Aorta (tissue), 5 donors: ENCODE measurements at regions not wholly inside any gene's neighbourhood (a gene's known extent, or its start where the extent isn't known, plus 50 kb on each side); places are given as distances from the start of the nearest gene placed in this dataset.

Experiments used
- ATAC-seq: fragments of 200-7000 bp; cut with Tn5 transposase; one replicate; pipeline ENCODE4 v1.9.1; 2022; ENCODE audit warnings: moderate library complexity; ENCODE audit not compliant: low FRiP score
- DNase-seq, 2 donors: peaks; one replicate each; pipeline ENCODE4 v3.0.0-alpha.2; 2020
- H3K27ac ChIP-seq, 2 donors: one replicate each; pipeline ENCODE4 v1.5.1; 2013; ENCODE audit warnings: low read length in 2 of 2, mild to moderate bottlenecking in 2 of 2, moderate library complexity in 2 of 2, control low read depth in 1 of 2, inconsistent platforms in 1 of 2, low read depth in 1 of 2
- H3K27me3 ChIP-seq, 2 donors: one replicate each; pipeline ENCODE4 v1.6.1; 2013; ENCODE audit warnings: control low read depth in 1 of 2, low read length in 1 of 2, mild to moderate bottlenecking in 1 of 2, moderate library complexity in 1 of 2; ENCODE audit not compliant: insufficient read depth in 2 of 2, control insufficient read depth in 1 of 2
- H3K36me3 ChIP-seq, 2 donors: one replicate each; pipeline ENCODE4 v1.6.1; 2013; ENCODE audit warnings: control low read depth in 1 of 2, low read length in 1 of 2, mild to moderate bottlenecking in 1 of 2; ENCODE audit not compliant: insufficient read depth in 2 of 2, control insufficient read depth in 1 of 2
- H3K4me1 ChIP-seq, 2 donors: one replicate each; pipeline ENCODE4 v1.6.1; 2013; ENCODE audit warnings: low read length in 2 of 2, control low read depth in 1 of 2, mild to moderate bottlenecking in 1 of 2, moderate library complexity in 1 of 2; ENCODE audit not compliant: insufficient read depth in 2 of 2, control insufficient read depth in 1 of 2
- H3K4me3 ChIP-seq, 2 donors: one replicate each; pipeline ENCODE4 v1.5.1; 2013; ENCODE audit warnings: low read length in 2 of 2, control low read depth in 1 of 2, mild to moderate bottlenecking in 1 of 2
- H3K9me3 ChIP-seq: one replicate; pipeline ENCODE4 v1.6.1; 2013; ENCODE audit warnings: mild to moderate bottlenecking, low read length; ENCODE audit not compliant: control insufficient read depth
- whole genome bisulfite sequencing, 2 donors: extraction: QIAGEN DNeasy Blood & Tissue Kit; methylation state at CpG; one replicate each; pipeline ENCODE4 v1.1.7; 2013; 5-methylcytosine and 5-hydroxymethylcytosine counted together
- intact Hi-C, 2 donors: fragments of 100-400 bp; cut with DNase I; formaldehyde crosslinking; loops; one replicate each; pipeline versions ENCODE4 v1.14.2 to v1.15.0; 2022
- donor health status: healthy with polysubstance abuse.
- donor health status: Bipolar disorder and iron deficiency.
- donor health status: DM: no; HTN: no; CAD: no.
- donor health status: DM: no; HTN: no; CAD: no.
- donor health status: DM: yes; HTN: yes; CAD: no.

GRCh38 chr7:20509892-20510572 lies 105.4 kb upstream of the ABCB5 start:
- Histone ChIP-seq H3K27me3 (no peaks in the 10 kb centered on the region), H3K4me3 (no peak overlapping the region), H3K27ac (no peak overlapping the region), H3K4me1 (no peaks in the 10 kb centered on the region), H3K36me3 (no peaks in the 10 kb centered on the region), H3K9me3 (no peaks in the 10 kb centered on the region)
- intact Hi-C loops: no loop called here
- 32 to 59% methylated on average over 4 of the region's 4 CpGs for WGBS, 2 donors
- DNase-seq (no peak), ATAC-seq (no peak)

GRCh38 chr7:20510573-20510900 lies 104.9 kb upstream of the ABCB5 start:
- ATAC-seq (no peak), DNase-seq (no peak)
- H3K4me3 ChIP-seq: no peak overlapping the region
- no peaks in the 10 kb centered on the region for H3K27me3 ChIP-seq
- no peaks in the 10 kb centered on the region for H3K4me1 ChIP-seq
- intact Hi-C loops: no loop called here
- 77 to 82% methylated on average over 3 of the region's 3 CpGs for WGBS, 2 donors
- no peak overlapping the region for H3K27ac ChIP-seq
- H3K36me3 ChIP-seq: no peaks in the 10 kb centered on the region
- H3K9me3 ChIP-seq: no peaks in the 10 kb centered on the region

- DNase-seq (no peak), ATAC-seq (no peak)
- Histone ChIP-seq H3K27me3 (no peaks in the 10 kb centered on the region), H3K4me1 (no peaks in the 10 kb centered on the region), H3K4me3 (no peak overlapping the region), H3K36me3 (no peaks in the 10 kb centered on the region), H3K27ac (no peak overlapping the region), H3K9me3 (no peaks in the 10 kb centered on the region)
- intact Hi-C loops: no loop called here
- WGBS, 2 donors: 54 to 66% methylated on average over 2 of the region's 2 CpGs
Observed at GRCh38 chr7:20513341-20513740, 102.1 kb upstream of the ABCB5 start.

GRCh38 chr7:20513897-20514296 lies 101.6 kb upstream of the ABCB5 start:
- H3K4me3 ChIP-seq: no peak overlapping the region
- no peak overlapping the region for H3K27ac ChIP-seq
- H3K9me3 ChIP-seq: no peaks in the 10 kb centered on the region
- ATAC-seq (no peak), DNase-seq (no peak)
- no peaks in the 10 kb centered on the region for H3K4me1 ChIP-seq
- intact Hi-C loops: no loop called here
- no peaks in the 10 kb centered on the region for H3K27me3 ChIP-seq
- H3K36me3 ChIP-seq: no peaks in the 10 kb centered on the region

- no peak for ATAC-seq
- no peaks in the 10 kb centered on the region for H3K36me3 ChIP-seq
- intact Hi-C loops: no loop called here
- H3K27ac ChIP-seq: no peak overlapping the region
- H3K4me1 ChIP-seq: no peaks in the 10 kb centered on the region
- H3K27me3 ChIP-seq: no peaks in the 10 kb centered on the region
- H3K9me3 ChIP-seq: no peaks in the 10 kb centered on the region
- no peak overlapping the region for H3K4me3 ChIP-seq
- 0 to 4% methylated on average over 2 of the region's 2 CpGs for WGBS, 2 donors
- DNase-seq: peak in 1 of 2 donors; percentile 68
Observed at GRCh38 chr7:20514364-20514763, 101.1 kb upstream of the ABCB5 start.

- no peak for DNase-seq
- ATAC-seq: no peak
- H3K27me3 ChIP-seq: no peaks in the 10 kb centered on the region
- no peaks in the 10 kb centered on the region for H3K4me1 ChIP-seq
- H3K36me3 ChIP-seq: no peaks in the 10 kb centered on the region
- no peaks in the 10 kb centered on the region for H3K9me3 ChIP-seq
- WGBS, 2 donors: 66 to 78% methylated on average over 2 of the region's 2 CpGs
- H3K27ac ChIP-seq: no peak overlapping the region
- no peak overlapping the region for H3K4me3 ChIP-seq
- intact Hi-C loops: no loop called here
Observed at GRCh38 chr7:20519645-20520044, 95.8 kb upstream of the ABCB5 start.

- Histone ChIP-seq H3K27ac (no peak overlapping the region), H3K27me3 (no peaks in the 10 kb centered on the region), H3K4me3 (no peak overlapping the region), H3K9me3 (no peaks in the 10 kb centered on the region), H3K4me1 (no peaks in the 10 kb centered on the region), H3K36me3 (no peaks in the 10 kb centered on the region)
- WGBS, 2 donors: 85% methylated on average over 4 of the region's 4 CpGs
- ATAC-seq (no peak), DNase-seq (no peak)
- intact Hi-C loops: no loop called here
Observed at GRCh38 chr7:20520530-20520929, 94.9 kb upstream of the ABCB5 start.

- no peak for ATAC-seq
- intact Hi-C loops: no loop called here
- no peaks in the 10 kb centered on the region for H3K9me3 ChIP-seq
Observed at GRCh38 chr7:20521243-20521642, 94.2 kb upstream of the ABCB5 start.

GRCh38 chr7:20529260-20529659 lies 86.2 kb upstream of the ABCB5 start:
- Histone ChIP-seq H3K4me1 (no peaks in the 10 kb centered on the region), H3K27ac (no peak overlapping the region), H3K27me3 (no peaks in the 10 kb centered on the region), H3K36me3 (no peaks in the 10 kb centered on the region), H3K9me3 (no peaks in the 10 kb centered on the region), H3K4me3 (no peak overlapping the region)
- DNase-seq (no peak), ATAC-seq (no peak)
- 81 to 90% methylated on average over 2 of the region's 2 CpGs for WGBS, 2 donors
- intact Hi-C loops: no loop called here

More at GRCh38 chr7:20521243-20521642, 94.2 kb upstream of the ABCB5 start:
- H3K36me3 ChIP-seq: no peaks in the 10 kb centered on the region
- no peaks in the 10 kb centered on the region for H3K27me3 ChIP-seq
- 67 to 80% methylated on average over 1 of the region's 1 CpG for WGBS, 2 donors
- no peak overlapping the region for H3K4me3 ChIP-seq
- no peak for DNase-seq
- no peaks in the 10 kb centered on the region for H3K4me1 ChIP-seq
- H3K27ac ChIP-seq: no peak overlapping the region
